Gastrocnemius medialis (tissue), 4 donors: ENCODE measurements at regions not wholly inside any gene's neighbourhood (a gene's known extent, or its start where the extent isn't known, plus 50 kb on each side); places are given as distances from the start of the nearest gene placed in this dataset.

Experiments
- CTCF ChIP-seq, 5 experiments: fragments of 450-650 bp in 3 of 5; fragments of 200-600 bp in 2 of 5; sonication (generic) in 2 of 5; IDR thresholded peaks in 4 of 5; conservative IDR thresholded peaks in 1 of 5; 1 replicate in 4 of 5; 2 replicates in 1 of 5; pipeline ENCODE4 v1.5.1; 2016 to 2019; ENCODE audit warnings: antibody characterized with exemption in 5 of 5, mild to moderate bottlenecking in 3 of 5, moderate library complexity in 3 of 5
- POLR2A ChIP-seq, 2 donors: fragments of 450-650 bp; IDR thresholded peaks; one replicate each; pipeline ENCODE4 v1.6.1; 2017; ENCODE audit warnings: antibody characterized with exemption in 2 of 2, mild to moderate bottlenecking in 2 of 2, moderate library complexity in 2 of 2

- TF ChIP-seq CTCF (IDR thresholded peaks at IDR 0.05 in 4 of 5, conservative IDR thresholded peaks at IDR 0.05 in 1 of 5) (no peak), POLR2A (IDR thresholded peaks at IDR 0.05) (no peak)
Measured at GRCh38 chr20:11173916-11174315, 500.1 kb upstream of the JAG1 start.
